Duodenal mucosa (tissue), 2 donors: ENCODE measurements at regions not wholly inside any gene's neighbourhood (a gene's known extent, or its start where the extent isn't known, plus 50 kb on each side); places are given as distances from the start of the nearest gene placed in this dataset.
"Not testable (repeated sequence)": the region's sequence is repeated elsewhere in the genome, so short reads cannot be mapped to it uniquely, and the experiment has no call there.

Source experiments
- H3K27ac ChIP-seq: one replicate; pipeline ENCODE4 v1.7.0; 2013; ENCODE audit warnings: low read depth, low read length
- H3K27me3 ChIP-seq, 2 donors: one replicate each; pipeline ENCODE4 v1.7.0; 2013; ENCODE audit warnings: low read length in 2 of 2, control low read depth in 1 of 2; ENCODE audit not compliant: insufficient read depth in 2 of 2, control insufficient read depth in 1 of 2
- H3K36me3 ChIP-seq, 2 donors: one replicate each; pipeline ENCODE4 v1.7.0; 2013; ENCODE audit warnings: low read length in 2 of 2, control low read depth in 1 of 2; ENCODE audit not compliant: insufficient read depth in 2 of 2, control insufficient read depth in 1 of 2
- H3K4me1 ChIP-seq, 2 donors: one replicate each; pipeline ENCODE4 v1.7.0; 2013; ENCODE audit warnings: low read length in 2 of 2, control low read depth in 1 of 2; ENCODE audit not compliant: insufficient read depth in 2 of 2, control insufficient read depth in 1 of 2
- H3K4me3 ChIP-seq, 2 donors: one replicate each; pipeline ENCODE4 v1.7.0; 2013; ENCODE audit warnings: low read length in 2 of 2, low read depth in 1 of 2
- H3K9ac ChIP-seq, 2 donors: one replicate each; pipeline ENCODE4 v1.7.0; 2013; ENCODE audit warnings: low read length in 2 of 2, low read depth in 1 of 2
- H3K9me3 ChIP-seq, 2 donors: one replicate each; pipeline ENCODE4 v1.7.0; 2013; ENCODE audit warnings: low read length in 2 of 2, control low read depth in 1 of 2; ENCODE audit not compliant: control insufficient read depth in 1 of 2

GRCh38 chr9:65466911-65467734 is 182.1 kb upstream of the FOXD4L5 start:
- H3K4me1 ChIP-seq: not testable (repeated sequence)

GRCh38 chr9:65465246-65465895 is 180.4 kb upstream of the FOXD4L5 start:
- H3K36me3 ChIP-seq: not testable (repeated sequence)

More at GRCh38 chr9:65466911-65467734, 182.1 kb upstream of the FOXD4L5 start:
- not testable (repeated sequence) for H3K36me3 ChIP-seq, H3K4me3 ChIP-seq, H3K9me3 ChIP-seq, H3K27me3 ChIP-seq, H3K27ac ChIP-seq, H3K9ac ChIP-seq

GRCh38 chr9:65462476-65462875 is 177.5 kb upstream of the FOXD4L5 start:
- H3K9ac ChIP-seq, H3K4me1 ChIP-seq, H3K27ac ChIP-seq, H3K27me3 ChIP-seq, H3K4me3 ChIP-seq, H3K36me3 ChIP-seq: not testable (repeated sequence)
- peaks cover 0 to 17% of the 10 kb centered on the region in 2 donors for H3K9me3 ChIP-seq

More at GRCh38 chr9:65465246-65465895, 180.4 kb upstream of the FOXD4L5 start:
- H3K4me3 ChIP-seq, H3K27me3 ChIP-seq, H3K9ac ChIP-seq, H3K9me3 ChIP-seq, H3K4me1 ChIP-seq, H3K27ac ChIP-seq: not testable (repeated sequence)

GRCh38 chr9:65459756-65460320 is 174.8 kb upstream of the FOXD4L5 start:
- Histone ChIP-seq H3K27ac (no peak overlapping the region), H3K9me3 (peaks cover 0 to 13% of the 10 kb centered on the region in 2 donors), H3K36me3 (no peaks in the 10 kb centered on the region), H3K9ac (no peak overlapping the region), H3K4me3 (no peak overlapping the region), H3K4me1 (no peaks in the 10 kb centered on the region), H3K27me3 (no peaks in the 10 kb centered on the region)

- Histone ChIP-seq H3K4me3 (no peak overlapping the region), H3K27ac (no peak overlapping the region), H3K4me1 (no peaks in the 10 kb centered on the region), H3K27me3 (no peaks in the 10 kb centered on the region), H3K36me3 (no peaks in the 10 kb centered on the region), H3K9me3 (peaks cover 0 to 13% of the 10 kb centered on the region in 2 donors), H3K9ac (no peak overlapping the region)
Measured at GRCh38 chr9:65458992-65459391, 174.0 kb upstream of the FOXD4L5 start.

- Histone ChIP-seq H3K9ac (no peak overlapping the region), H3K4me1 (no peaks in the 10 kb centered on the region), H3K27me3 (no peaks in the 10 kb centered on the region), H3K27ac (no peak overlapping the region), H3K4me3 (no peak overlapping the region), H3K9me3 (peaks cover 0 to 13% of the 10 kb centered on the region in 2 donors), H3K36me3 (no peaks in the 10 kb centered on the region)
Measured at GRCh38 chr9:65458465-65458864, 173.5 kb upstream of the FOXD4L5 start.

- not testable (repeated sequence) for H3K36me3 ChIP-seq, H3K27ac ChIP-seq, H3K27me3 ChIP-seq, H3K4me1 ChIP-seq, H3K9ac ChIP-seq, H3K4me3 ChIP-seq
- peaks cover 0 to 18% of the 10 kb centered on the region in 2 donors for H3K9me3 ChIP-seq
Measured at GRCh38 chr9:65456991-65457390, 172.0 kb upstream of the FOXD4L5 start.

GRCh38 chr9:65455751-65456647 is 171.0 kb upstream of the FOXD4L5 start:
- H3K9me3 ChIP-seq: peaks cover 0 to 18% of the 10 kb centered on the region in 2 donors
- H3K9ac ChIP-seq, H3K27me3 ChIP-seq, H3K4me3 ChIP-seq, H3K36me3 ChIP-seq, H3K4me1 ChIP-seq, H3K27ac ChIP-seq: not testable (repeated sequence)

GRCh38 chr9:65455136-65455535 is 170.1 kb upstream of the FOXD4L5 start:
- H3K27ac ChIP-seq, H3K4me1 ChIP-seq, H3K9ac ChIP-seq, H3K4me3 ChIP-seq, H3K36me3 ChIP-seq, H3K27me3 ChIP-seq: not testable (repeated sequence)
- H3K9me3 ChIP-seq: peaks cover 0 to 16% of the 10 kb centered on the region in 2 donors
